Skeletal muscle satellite cell (primary cell): ENCODE measurements at regions not wholly inside any gene's neighbourhood (a gene's known extent, or its start where the extent isn't known, plus 50 kb on each side); places are given as distances from the start of the nearest gene placed in this dataset.
"Not testable (repeated sequence)": the region's sequence is repeated elsewhere in the genome, so short reads cannot be mapped to it uniquely, and the experiment has no call there.

Source experiments
- H3K27me3 ChIP-seq: 2 replicates; pipeline ENCODE4 v1.7.0; 2013; ENCODE audit warnings: low read length; ENCODE audit not compliant: control insufficient read depth, insufficient read depth
- H3K36me3 ChIP-seq: 2 replicates; pipeline ENCODE4 v1.7.0; 2013; ENCODE audit warnings: mild to moderate bottlenecking, control low read depth, low read length; ENCODE audit not compliant: insufficient read depth
- H3K4me1 ChIP-seq: 2 replicates; pipeline ENCODE4 v1.7.0; 2013; ENCODE audit warnings: low read length; ENCODE audit not compliant: control insufficient read depth, insufficient read depth
- H3K4me2 ChIP-seq: 2 replicates; pipeline ENCODE4 v1.7.0; 2013; ENCODE audit warnings: mild to moderate bottlenecking, low read length
- H3K4me3 ChIP-seq: 2 replicates; pipeline ENCODE4 v1.7.0; 2013; ENCODE audit warnings: low read length
- H3K9ac ChIP-seq: 2 replicates; pipeline ENCODE4 v1.7.0; 2013; ENCODE audit warnings: mild to moderate bottlenecking, low read depth, low read length, moderate library complexity
- H3K9me3 ChIP-seq: replicated peaks from 2 replicates; pipeline ENCODE4 v1.7.0; 2013; ENCODE audit warnings: mild to moderate bottlenecking, control low read depth, low read length

- Histone ChIP-seq H3K9ac (no peak overlapping the region), H3K4me2 (no peak overlapping the region), H3K36me3 (no peaks in the 10 kb centered on the region), H3K9me3 (no peaks in the 10 kb centered on the region), H3K4me1 (no peaks in the 10 kb centered on the region), H3K4me3 (no peak overlapping the region), H3K27me3 (peaks cover 8% of the 10 kb centered on the region)
Measured at GRCh38 chr12:124151583-124151982, 143.3 kb upstream of the RFLNA start.

GRCh38 chr12:124152731-124153130 lies 142.2 kb upstream of the RFLNA start:
- no peaks in the 10 kb centered on the region for H3K9me3 ChIP-seq
- H3K27me3 ChIP-seq: peaks cover 15% of the 10 kb centered on the region

GRCh38 chr12:124153392-124153791 lies 141.5 kb upstream of the RFLNA start:
- no peaks in the 10 kb centered on the region for H3K9me3 ChIP-seq
- no peaks in the 10 kb centered on the region for H3K36me3 ChIP-seq
- no peak overlapping the region for H3K4me3 ChIP-seq
- H3K4me2 ChIP-seq: no peak overlapping the region
- H3K9ac ChIP-seq: no peak overlapping the region
- H3K4me1 ChIP-seq: no peaks in the 10 kb centered on the region
- peaks cover 15% of the 10 kb centered on the region for H3K27me3 ChIP-seq

More at GRCh38 chr12:124152731-124153130, 142.2 kb upstream of the RFLNA start:
- Histone ChIP-seq H3K9ac (no peak overlapping the region), H3K4me1 (no peaks in the 10 kb centered on the region), H3K36me3 (no peaks in the 10 kb centered on the region), H3K4me3 (no peak overlapping the region), H3K4me2 (no peak overlapping the region)

- H3K4me3 ChIP-seq: no peak overlapping the region
- H3K9ac ChIP-seq: no peak overlapping the region
- no peaks in the 10 kb centered on the region for H3K4me1 ChIP-seq
- no peaks in the 10 kb centered on the region for H3K36me3 ChIP-seq
- H3K27me3 ChIP-seq: peaks cover 8% of the 10 kb centered on the region
- H3K4me2 ChIP-seq: no peak overlapping the region
- H3K9me3 ChIP-seq: no peaks in the 10 kb centered on the region
Measured at GRCh38 chr12:124157406-124157805, 137.5 kb upstream of the RFLNA start.

GRCh38 chr12:124159655-124160054 lies 135.2 kb upstream of the RFLNA start:
- Histone ChIP-seq H3K4me1 (no peaks in the 10 kb centered on the region), H3K9me3 (no peaks in the 10 kb centered on the region), H3K36me3 (no peaks in the 10 kb centered on the region), H3K4me2 (no peak overlapping the region), H3K9ac (no peak overlapping the region), H3K4me3 (no peak overlapping the region), H3K27me3 (peaks cover 8% of the 10 kb centered on the region)

- Histone ChIP-seq H3K4me2 (no peak overlapping the region), H3K9ac (no peak overlapping the region), H3K36me3 (no peaks in the 10 kb centered on the region), H3K9me3 (no peaks in the 10 kb centered on the region), H3K27me3 (peaks cover 8% of the 10 kb centered on the region), H3K4me1 (no peaks in the 10 kb centered on the region), H3K4me3 (no peak overlapping the region)
Measured at GRCh38 chr12:124160097-124160756, 134.7 kb upstream of the RFLNA start.

- H3K4me2 ChIP-seq, H3K36me3 ChIP-seq, H3K9me3 ChIP-seq, H3K4me1 ChIP-seq, H3K4me3 ChIP-seq, H3K27me3 ChIP-seq, H3K9ac ChIP-seq: not testable (repeated sequence)
Measured at GRCh38 chr12:124161402-124161801, 133.5 kb upstream of the RFLNA start.

- H3K4me2 ChIP-seq: no peak overlapping the region
- no peak overlapping the region for H3K9ac ChIP-seq
- H3K27me3 ChIP-seq: peaks cover 7% of the 10 kb centered on the region
- no peaks in the 10 kb centered on the region for H3K36me3 ChIP-seq
- H3K9me3 ChIP-seq: no peaks in the 10 kb centered on the region
- no peaks in the 10 kb centered on the region for H3K4me1 ChIP-seq
- H3K4me3 ChIP-seq: no peak overlapping the region
Measured at GRCh38 chr12:124162151-124163110, 132.5 kb upstream of the RFLNA start.

GRCh38 chr12:124165695-124166094 lies 129.2 kb upstream of the RFLNA start:
- Histone ChIP-seq H3K4me2 (no peak overlapping the region), H3K4me3 (no peak overlapping the region), H3K27me3 (peaks cover 8% of the 10 kb centered on the region), H3K36me3 (no peaks in the 10 kb centered on the region), H3K9ac (no peak overlapping the region), H3K9me3 (no peaks in the 10 kb centered on the region), H3K4me1 (no peaks in the 10 kb centered on the region)

GRCh38 chr12:124167141-124167540 lies 127.8 kb upstream of the RFLNA start:
- H3K9me3 ChIP-seq: no peaks in the 10 kb centered on the region
- H3K27me3 ChIP-seq: peaks cover 8% of the 10 kb centered on the region
- H3K4me1 ChIP-seq: no peaks in the 10 kb centered on the region
- no peaks in the 10 kb centered on the region for H3K36me3 ChIP-seq
- no peak overlapping the region for H3K4me2 ChIP-seq
- H3K9ac ChIP-seq: no peak overlapping the region
- no peak overlapping the region for H3K4me3 ChIP-seq

GRCh38 chr12:124168016-124168786 lies 126.7 kb upstream of the RFLNA start:
- Histone ChIP-seq H3K9me3 (no peaks in the 10 kb centered on the region), H3K9ac (no peak overlapping the region), H3K27me3 (peaks cover 8% of the 10 kb centered on the region), H3K36me3 (no peaks in the 10 kb centered on the region), H3K4me1 (no peaks in the 10 kb centered on the region), H3K4me3 (no peak overlapping the region), H3K4me2 (no peak overlapping the region)
